PC-3 (cell line): ENCODE measurements at regions not wholly inside any gene's neighbourhood (a gene's known extent, or its start where the extent isn't known, plus 50 kb on each side); places are given as distances from the start of the nearest gene placed in this dataset.

Source experiments
- ATAC-seq: fragments of 200-7000 bp; cut with Tn5 transposase; 2 replicates; pipeline ENCODE4 v1.9.1; 2020; ENCODE audit warnings: mild to moderate bottlenecking, moderate library complexity
- BruUV-seq: library from RNA; stranded (reverse); fragments of 400-500 nt; replicated peaks from 2 replicates; lab custom pipeline; 2021; lab: Mats Ljungman, UMichigan
- CTCF ChIA-PET: fragments of 300-600 bp; sonication (Branson Sonifier 250); formaldehyde crosslinking; loops from one replicate; lab custom pipeline; 2022; ENCODE audit warnings: antibody characterized with exemption; lab: Charles Lee
- POLR2A ChIA-PET: fragments of 300-600 bp; sonication (Branson Sonifier 250); formaldehyde crosslinking; loops from one replicate; lab custom pipeline; 2022; ENCODE audit warnings: antibody characterized with exemption; ENCODE audit not compliant: unreplicated experiment; lab: Charles Lee
- DNase-seq: peaks from one replicate; pipeline ENCODE4 v3.0.0-alpha.2; 2015
- H2AFZ ChIP-seq: fragments of 300-600 bp; sonication (generic); 2 replicates; pipeline ENCODE4 v1.6.0; 2016; ENCODE audit warnings: antibody characterized with exemption, low read length
- H3F3A ChIP-seq: fragments of 300-600 bp; sonication (generic); one replicate; pipeline ENCODE4 v1.6.0; 2017; ENCODE audit warnings: antibody characterized with exemption, low read length, control low read depth, mild to moderate bottlenecking; ENCODE audit not compliant: unreplicated experiment
- H3K27ac ChIP-seq: fragments of 300-600 bp; sonication (generic); 2 replicates; pipeline ENCODE4 v1.5.1; 2016; ENCODE audit warnings: mild to moderate bottlenecking, low read length
- H3K27me3 ChIP-seq: fragments of 300-600 bp; sonication (generic); 2 replicates; pipeline ENCODE4 v1.6.1; 2016; ENCODE audit warnings: low read length, mixed read lengths
- H3K36me3 ChIP-seq: fragments of 300-600 bp; sonication (generic); 2 replicates; pipeline ENCODE4 v1.6.1; 2016; ENCODE audit warnings: low read depth, mixed run types, low read length, mixed read lengths
- H3K4me1 ChIP-seq: fragments of 300-600 bp; sonication (generic); 2 replicates; pipeline ENCODE4 v1.5.1; 2016; ENCODE audit warnings: low read length; ENCODE audit not compliant: insufficient read depth
- H3K4me2 ChIP-seq: fragments of 300-600 bp; sonication (generic); 2 replicates; pipeline ENCODE4 v1.6.0; 2016; ENCODE audit warnings: low read length
- H3K4me3 ChIP-seq: fragments of 300-600 bp; sonication (generic); 2 replicates; pipeline ENCODE4 v1.5.1; 2016; ENCODE audit warnings: mild to moderate bottlenecking, low read length, mixed read lengths
- H3K79me2 ChIP-seq: fragments of 300-600 bp; sonication (generic); 2 replicates; pipeline ENCODE4 v1.6.1; 2017; ENCODE audit warnings: low read length, mixed read lengths
- H3K9ac ChIP-seq: fragments of 300-600 bp; sonication (generic); 2 replicates; pipeline ENCODE4 v1.6.0; 2016; ENCODE audit warnings: mild to moderate bottlenecking, low read length
- H3K9me2 ChIP-seq: fragments of 300-600 bp; sonication (generic); replicated peaks from 2 replicates; pipeline ENCODE4 v1.6.1; 2016; ENCODE audit warnings: mixed run types, low read length, mixed read lengths
- H3K9me3 ChIP-seq: fragments of 300-600 bp; sonication (generic); 2 replicates; pipeline ENCODE4 v1.6.1; 2016; ENCODE audit warnings: low read length, mixed read lengths
- H4K20me1 ChIP-seq: fragments of 300-600 bp; sonication (generic); 2 replicates; pipeline ENCODE4 v1.6.1; 2016; ENCODE audit warnings: low read length, mixed read lengths
- CTCF ChIP-seq: fragments of 300-600 bp; sonication (generic); conservative IDR thresholded peaks from 2 replicates; pipeline ENCODE4 v1.5.1; 2017; ENCODE audit warnings: antibody characterized with exemption, low read depth, mild to moderate bottlenecking, low read length
- EZH2 ChIP-seq: fragments of 300-600 bp; sonication (generic); IDR thresholded peaks from one replicate; pipeline ENCODE4 v1.6.1; 2017; ENCODE audit warnings: antibody characterized with exemption, mild to moderate bottlenecking, low read length; ENCODE audit not compliant: unreplicated experiment
- EZH2phosphoT487 ChIP-seq: fragments of 300-600 bp; sonication (generic); IDR thresholded peaks from 2 replicates; pipeline ENCODE4 v1.6.1; 2018; ENCODE audit warnings: mild to moderate bottlenecking, antibody characterized with exemption, low read length, borderline replicate concordance
- intact Hi-C: fragments of 100-400 bp; cut with micrococcal nuclease; formaldehyde crosslinking; loops from 2 replicates; pipeline ENCODE4 v1.9.0; 2023

GRCh38 chr7:46637793-46638735, 717.0 kb upstream of the IGFBP3 start:
- no peak overlapping the region for H3K9ac ChIP-seq
- H3K4me3 ChIP-seq: no peak overlapping the region
- CTCF ChIA-PET: no interaction called here
- H3K79me2 ChIP-seq: no peaks in the 10 kb centered on the region
- H3K27me3 ChIP-seq: no peaks in the 10 kb centered on the region
- no peaks in the 10 kb centered on the region for H3F3A ChIP-seq
- H3K4me1 ChIP-seq: no peaks in the 10 kb centered on the region
- H3K9me2 ChIP-seq: no peaks in the 10 kb centered on the region
- BruUV-seq: no TSS peak
- H3K27ac ChIP-seq: no peak overlapping the region
- POLR2A ChIA-PET: interaction anchor here (0.6 kb wide), 1 partner anchor 1105 kb away, joined by 4 read pairs; no protein-coding TSS in a partner anchor
- H3K9me3 ChIP-seq: no peaks in the 10 kb centered on the region
- no peaks in the 10 kb centered on the region for H4K20me1 ChIP-seq
- no peak overlapping the region for H2AFZ ChIP-seq
- no peaks in the 10 kb centered on the region for H3K36me3 ChIP-seq
- no peak for DNase-seq
- no peak for ATAC-seq
- TF ChIP-seq CTCF (no peak), EZH2 (no peak), EZH2phosphoT487 (no peak)
- intact Hi-C loops: no loop called here
- H3K4me2 ChIP-seq: no peak overlapping the region

- Histone ChIP-seq H3K27me3 (no peaks in the 10 kb centered on the region), H3K9me3 (no peaks in the 10 kb centered on the region), H3K27ac (no peak overlapping the region), H3K36me3 (no peaks in the 10 kb centered on the region), H3K9me2 (no peaks in the 10 kb centered on the region), H3F3A (no peaks in the 10 kb centered on the region), H3K4me3 (no peak overlapping the region), H3K4me1 (no peaks in the 10 kb centered on the region), H2AFZ (no peak overlapping the region), H3K9ac (no peak overlapping the region), H3K4me2 (no peak overlapping the region), H4K20me1 (no peaks in the 10 kb centered on the region), H3K79me2 (no peaks in the 10 kb centered on the region)
- DNase-seq (no peak), ATAC-seq (no peak)
- ChIA-PET CTCF (no interaction called here), POLR2A (no interaction called here)
- no peak for TF ChIP-seq EZH2phosphoT487
- no peak for TF ChIP-seq CTCF
- TF ChIP-seq EZH2: no peak
- intact Hi-C loops: no loop called here
- BruUV-seq: no TSS peak
These were observed 715.0 kb upstream of the IGFBP3 start for GRCh38 chr7:46636022-46636421.
